Activated T-cell treated with anti-CD3 and anti-CD28 coated beads, Interleukin-2, amount 50 U/mL, for 72 hours (primary cell): ENCODE measurements at regions not wholly inside any gene's neighbourhood (a gene's known extent, or its start where the extent isn't known, plus 50 kb on each side); places are given as distances from the start of the nearest gene placed in this dataset.

Source experiments
- ATAC-seq, 2 donors: fragments of 150-1000 bp; cut with Tn5 transposase; replicated peaks in 1 of 2; 2 replicates each; pipeline ENCODE4 v1.10.0; 2021; ENCODE audit warnings: moderate library complexity in 2 of 2, mild to moderate bottlenecking in 1 of 2
- DNase-seq, 2 donors: peaks; one replicate each; pipeline ENCODE4 v3.0.0; 2021 to 2022; ENCODE audit warnings: mixed read lengths in 1 of 2
- H3K27ac Mint-ChIP-seq: one replicate; pipeline ENCODE4 v1.8.0; 2022; ENCODE audit warnings: mild to moderate bottlenecking, moderate library complexity, mixed read lengths
- H3K27me3 Mint-ChIP-seq: one replicate; pipeline ENCODE4 v1.8.0; 2022; ENCODE audit warnings: low read depth, mixed read lengths
- H3K36me3 Mint-ChIP-seq, 2 donors: one replicate each; pipeline ENCODE4 v1.8.0; 2022; ENCODE audit warnings: mixed read lengths in 2 of 2, mild to moderate bottlenecking in 1 of 2; ENCODE audit not compliant: insufficient read depth in 2 of 2
- H3K4me1 Mint-ChIP-seq: one replicate; pipeline ENCODE4 v1.8.0; 2022; ENCODE audit warnings: low read depth, mixed read lengths
- H3K4me3 Mint-ChIP-seq, 2 donors: one replicate each; pipeline ENCODE4 v1.8.0; 2022; ENCODE audit warnings: mild to moderate bottlenecking in 2 of 2, mixed read lengths in 2 of 2, moderate library complexity in 2 of 2
- H3K9me3 Mint-ChIP-seq, 2 donors: one replicate each; pipeline ENCODE4 v1.8.0; 2022; ENCODE audit warnings: mixed read lengths in 2 of 2

DNA sequence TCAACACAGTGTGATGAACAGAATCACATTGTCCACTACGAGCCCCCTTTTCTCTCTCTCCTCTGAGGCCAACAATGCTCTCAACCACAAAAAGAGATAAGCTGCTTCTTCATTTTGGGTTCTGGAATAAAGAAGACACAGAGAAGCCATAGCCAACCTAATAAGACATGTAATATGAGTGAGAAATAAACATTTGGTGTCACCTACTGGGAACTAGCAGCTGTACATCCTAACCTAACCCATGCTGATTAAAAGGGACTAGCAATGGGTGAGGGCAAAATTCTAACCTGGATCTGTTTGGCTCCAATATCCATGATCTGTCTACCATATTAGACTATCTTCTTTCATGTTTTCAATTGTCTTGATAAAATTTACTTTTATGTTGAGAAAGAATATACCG is 369.1 kb upstream of the MARCKS start:
- ATAC-seq (no peak), DNase-seq (no peak)
- Mint-ChIP-seq H3K27me3 (no peaks in the 10 kb centered on the region), H3K4me3 (no peak overlapping the region), H3K9me3 (no peaks in the 10 kb centered on the region), H3K27ac (no peak overlapping the region), H3K4me1 (no peaks in the 10 kb centered on the region), H3K36me3 (no peaks in the 10 kb centered on the region)

DNA sequence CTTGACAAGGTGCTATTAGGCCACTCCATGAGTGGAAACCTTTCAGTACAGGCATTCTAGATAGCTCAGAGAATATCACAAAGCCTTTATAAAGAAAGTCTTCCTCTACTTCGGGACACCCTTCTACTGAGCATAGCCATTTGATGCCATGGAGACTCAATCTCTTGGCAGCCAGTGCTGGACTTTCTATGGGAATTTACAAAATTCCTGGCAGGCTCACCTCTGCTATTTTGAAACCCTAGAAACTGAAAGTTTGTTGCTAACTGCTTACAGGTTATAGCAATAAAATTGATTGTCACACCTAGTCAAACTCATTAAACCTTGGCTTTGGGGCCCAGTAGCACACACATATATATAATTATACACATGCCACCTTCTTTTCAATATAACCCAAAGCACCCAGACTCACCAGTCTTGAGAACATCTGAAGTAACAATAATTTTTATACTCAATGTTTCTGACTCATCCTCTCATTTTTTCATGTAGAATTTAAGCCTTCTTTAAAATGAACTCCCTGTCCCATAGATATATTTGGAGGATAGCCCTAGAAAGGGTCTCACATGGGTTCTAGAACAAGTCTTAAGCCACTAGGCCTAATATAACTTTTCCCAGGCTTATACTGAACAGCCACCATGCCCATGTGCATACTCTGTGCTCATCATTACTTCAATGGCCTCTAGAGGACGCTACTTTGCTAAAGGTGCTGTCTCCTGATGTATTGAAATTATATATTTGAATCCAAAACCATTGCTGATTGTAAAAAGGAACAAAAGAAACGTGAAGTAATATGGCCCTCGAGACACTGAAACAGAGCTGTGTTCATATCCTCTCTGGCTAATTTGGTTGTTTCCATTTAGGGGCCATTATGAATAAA is 368.1 kb upstream of the MARCKS start:
- Mint-ChIP-seq H3K4me3 (no peak overlapping the region), H3K4me1 (no peaks in the 10 kb centered on the region), H3K36me3 (no peaks in the 10 kb centered on the region), H3K9me3 (no peaks in the 10 kb centered on the region), H3K27me3 (no peaks in the 10 kb centered on the region), H3K27ac (no peak overlapping the region)
- no peak for ATAC-seq
- DNase-seq: no peak

DNA sequence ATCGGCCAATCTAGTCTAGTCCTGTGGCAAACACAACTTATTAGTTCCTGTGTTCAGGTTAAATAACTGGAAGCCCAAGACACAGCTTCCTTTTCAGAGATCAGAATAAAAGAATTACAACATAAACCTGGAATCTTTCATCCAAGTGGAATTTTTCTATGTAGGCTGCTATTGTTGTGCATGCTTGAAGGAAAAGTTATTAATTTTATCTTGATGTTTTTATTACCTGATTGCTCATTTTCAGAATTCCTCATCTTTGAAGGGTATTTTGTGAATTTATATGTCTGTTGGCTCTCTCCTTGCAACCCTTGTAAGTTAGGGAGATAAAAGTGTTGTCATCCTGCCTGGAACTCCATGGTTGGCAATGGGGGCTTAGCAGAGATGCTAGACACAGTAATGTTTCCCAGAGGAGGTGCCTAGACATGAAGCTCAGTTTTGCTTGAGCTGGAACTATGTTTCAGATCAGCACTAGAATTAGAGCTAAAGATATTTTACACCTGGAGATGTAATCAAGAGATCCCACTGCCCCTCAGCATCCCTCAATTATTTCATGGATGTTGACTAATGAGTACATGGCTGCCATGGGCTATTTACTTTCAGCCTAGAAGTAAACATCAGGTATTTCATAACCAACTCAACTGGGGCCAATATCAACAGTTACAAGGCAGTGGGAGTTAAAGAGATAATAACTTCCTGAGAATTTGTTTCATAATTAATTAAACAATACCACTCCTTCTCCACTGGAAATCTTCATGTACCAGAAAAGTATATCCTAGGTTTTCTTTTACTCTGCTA is 367.0 kb upstream of the MARCKS start:
- no peak for ATAC-seq
- Mint-ChIP-seq H3K4me3 (no peak overlapping the region), H3K36me3 (no peaks in the 10 kb centered on the region), H3K4me1 (no peaks in the 10 kb centered on the region), H3K27ac (no peak overlapping the region), H3K9me3 (no peaks in the 10 kb centered on the region), H3K27me3 (no peaks in the 10 kb centered on the region)
- no peak for DNase-seq

DNA sequence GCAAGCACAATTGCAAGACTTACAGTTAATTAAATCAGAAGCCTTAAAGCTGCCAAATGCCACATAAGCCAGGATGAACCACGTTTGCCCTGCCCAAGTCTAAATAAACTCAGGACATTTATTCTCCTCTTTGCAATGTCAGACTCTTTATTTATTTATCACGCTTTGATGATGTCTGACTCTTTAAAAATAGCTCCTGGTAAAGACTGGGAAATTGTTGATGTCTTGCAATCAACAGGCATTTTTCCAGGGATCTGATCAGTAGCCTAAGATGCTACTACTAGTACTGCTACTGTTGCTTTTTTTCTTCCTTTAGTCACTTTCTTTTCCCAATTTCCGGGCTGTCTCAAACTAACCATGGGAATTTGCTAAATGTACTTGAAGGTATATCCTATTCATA is 365.8 kb upstream of the MARCKS start:
- no peaks in the 10 kb centered on the region for H3K9me3 Mint-ChIP-seq
- H3K4me3 Mint-ChIP-seq: no peak overlapping the region
- no peaks in the 10 kb centered on the region for H3K36me3 Mint-ChIP-seq
- no peak for DNase-seq
- H3K27ac Mint-ChIP-seq: no peak overlapping the region
- no peak for ATAC-seq
- no peaks in the 10 kb centered on the region for H3K27me3 Mint-ChIP-seq
- H3K4me1 Mint-ChIP-seq: no peaks in the 10 kb centered on the region

DNA sequence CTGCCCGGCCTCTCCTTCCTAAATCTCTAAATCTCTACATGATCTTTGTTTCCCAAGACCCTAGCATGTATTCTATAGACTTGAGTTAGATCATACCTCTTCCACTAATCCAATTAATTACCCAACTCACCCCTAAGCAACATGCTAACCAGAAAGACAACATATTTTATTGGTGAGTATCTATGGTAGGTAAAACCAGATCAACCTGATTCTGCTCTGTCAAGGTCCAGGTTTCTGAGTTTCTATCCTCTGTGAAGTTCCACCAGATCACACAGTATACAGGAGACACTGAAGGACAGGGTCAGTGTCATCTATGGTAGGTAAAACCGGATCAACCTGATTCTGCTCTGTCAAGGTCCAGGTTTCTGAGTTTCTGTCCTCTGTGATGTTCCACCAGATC is 363.2 kb upstream of the MARCKS start:
- no peaks in the 10 kb centered on the region for H3K4me1 Mint-ChIP-seq
- no peaks in the 10 kb centered on the region for H3K9me3 Mint-ChIP-seq
- no peak for ATAC-seq
- H3K4me3 Mint-ChIP-seq: no peak overlapping the region
- no peak for DNase-seq
- H3K36me3 Mint-ChIP-seq: no peaks in the 10 kb centered on the region
- no peak overlapping the region for H3K27ac Mint-ChIP-seq
- no peaks in the 10 kb centered on the region for H3K27me3 Mint-ChIP-seq

DNA sequence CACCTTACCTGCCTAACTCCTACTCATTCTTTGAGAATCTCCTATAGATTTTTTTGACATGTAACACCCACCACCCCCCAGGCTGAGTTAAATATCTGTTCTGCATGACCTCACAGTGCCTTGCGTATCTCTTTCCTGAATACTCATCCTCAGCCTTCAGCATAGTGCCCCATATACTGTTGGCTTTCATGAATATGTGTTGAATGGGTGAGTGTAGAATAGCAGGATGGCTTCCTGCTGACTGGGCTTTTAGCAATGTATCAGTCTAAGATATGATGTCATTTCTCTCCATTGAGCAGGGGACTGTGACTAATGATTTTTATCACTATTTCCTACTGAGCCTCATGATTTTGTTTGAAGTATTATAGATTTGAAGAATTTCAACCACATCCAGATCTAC is 361.6 kb upstream of the MARCKS start:
- Mint-ChIP-seq H3K4me1 (no peaks in the 10 kb centered on the region), H3K9me3 (no peaks in the 10 kb centered on the region), H3K27ac (no peak overlapping the region), H3K4me3 (no peak overlapping the region), H3K36me3 (no peaks in the 10 kb centered on the region), H3K27me3 (no peaks in the 10 kb centered on the region)
- ATAC-seq: no peak
- no peak for DNase-seq

DNA sequence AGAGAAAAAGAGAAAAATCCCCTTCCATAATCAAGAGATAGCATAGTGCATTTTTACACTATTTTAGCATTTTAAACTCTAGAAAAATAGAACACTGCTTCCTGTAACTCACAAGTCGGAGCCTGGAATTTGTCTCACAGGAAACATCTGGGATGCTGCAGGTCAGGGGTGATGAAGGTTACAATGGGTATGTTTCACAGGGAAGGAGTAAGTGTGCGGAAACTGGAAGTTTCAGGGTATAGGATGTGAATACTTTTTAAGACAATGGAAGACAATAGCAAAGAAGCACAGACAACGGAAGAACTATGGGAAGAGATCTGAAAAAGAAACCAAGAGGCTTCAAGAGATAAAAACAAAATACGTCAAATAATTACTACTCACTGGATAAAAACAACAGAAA is 361.0 kb upstream of the MARCKS start:
- no peaks in the 10 kb centered on the region for H3K36me3 Mint-ChIP-seq
- H3K4me3 Mint-ChIP-seq: no peak overlapping the region
- H3K4me1 Mint-ChIP-seq: no peaks in the 10 kb centered on the region
- no peaks in the 10 kb centered on the region for H3K27me3 Mint-ChIP-seq
- ATAC-seq: no peak
- H3K9me3 Mint-ChIP-seq: no peaks in the 10 kb centered on the region
- no peak overlapping the region for H3K27ac Mint-ChIP-seq
- no peak for DNase-seq

DNA sequence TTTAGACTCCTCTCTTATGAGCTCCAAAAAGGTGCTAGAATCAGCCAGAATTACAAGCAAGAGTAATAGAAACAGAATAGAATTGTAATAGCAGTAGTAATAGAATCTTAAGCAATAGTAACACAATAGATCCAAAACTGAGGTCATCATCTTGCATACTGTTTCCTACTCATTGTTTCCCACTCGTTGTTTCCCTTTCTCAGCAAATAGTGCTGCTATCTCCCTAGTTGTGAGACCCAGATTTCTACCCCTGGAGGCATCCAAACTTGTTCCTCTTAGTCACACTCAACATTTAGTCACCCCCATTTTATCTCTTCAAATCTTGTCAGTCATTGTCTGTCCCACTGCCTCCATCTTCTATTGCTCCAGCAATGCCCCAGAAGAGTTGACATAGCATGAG is 356.9 kb upstream of the MARCKS start:
- Mint-ChIP-seq H3K27ac (no peak overlapping the region), H3K36me3 (no peaks in the 10 kb centered on the region), H3K27me3 (no peaks in the 10 kb centered on the region), H3K9me3 (no peaks in the 10 kb centered on the region), H3K4me1 (no peaks in the 10 kb centered on the region), H3K4me3 (no peak overlapping the region)
- ATAC-seq (no peak), DNase-seq (no peak)

DNA sequence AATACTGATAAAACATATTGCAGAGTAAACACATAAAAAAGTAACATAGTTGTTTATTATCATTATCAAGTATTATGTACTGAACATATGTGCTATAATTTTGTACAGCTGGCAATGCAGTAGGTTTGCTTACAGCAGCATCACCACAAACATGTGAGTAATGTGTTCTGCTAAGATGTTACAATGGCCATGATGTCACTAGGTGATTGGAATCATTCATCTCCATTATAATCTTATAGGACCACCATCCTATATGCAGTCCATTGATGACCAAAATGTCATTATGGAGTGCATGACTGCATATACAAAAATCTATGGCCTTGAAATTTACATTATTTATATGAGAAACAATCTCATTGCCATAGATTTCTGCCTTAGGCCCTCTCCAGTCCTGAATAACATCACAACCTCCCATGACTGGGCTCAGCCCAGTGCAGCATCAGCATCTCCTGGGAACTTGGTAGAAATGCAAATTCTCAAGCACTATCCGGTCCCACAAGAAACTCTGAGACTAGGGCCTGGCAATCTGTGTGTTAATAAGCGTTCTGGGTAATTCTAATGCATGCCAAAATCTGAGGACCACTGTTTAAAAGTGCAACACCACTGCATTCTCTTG is 352.0 kb upstream of the MARCKS start:
- Mint-ChIP-seq H3K9me3 (peaks cover 0 to 3% of the 10 kb centered on the region in 2 donors), H3K27me3 (no peaks in the 10 kb centered on the region), H3K36me3 (no peaks in the 10 kb centered on the region), H3K4me1 (no peaks in the 10 kb centered on the region), H3K4me3 (no peak overlapping the region), H3K27ac (no peak overlapping the region)
- DNase-seq (no peak), ATAC-seq (no peak)

DNA sequence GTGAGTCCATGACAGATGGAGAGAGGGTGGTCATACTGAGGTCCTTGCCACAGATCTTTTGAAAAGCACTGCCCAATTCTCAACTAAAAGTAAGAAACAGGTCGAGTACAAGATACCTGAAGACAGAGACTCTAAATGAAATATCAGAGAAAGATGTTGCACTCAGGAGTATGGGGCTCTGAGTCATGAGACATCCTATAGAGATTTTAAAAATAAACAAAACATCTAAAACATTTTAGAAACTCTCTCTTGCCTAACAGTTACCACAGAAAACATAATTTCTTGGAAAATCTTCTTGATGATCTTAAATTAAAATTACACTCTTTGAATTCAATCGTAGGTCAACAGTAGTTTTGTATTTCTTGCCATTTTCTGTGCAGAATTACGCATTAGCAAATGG is 348.9 kb upstream of the MARCKS start:
- DNase-seq (no peak), ATAC-seq (no peak)
- Mint-ChIP-seq H3K4me1 (no peaks in the 10 kb centered on the region), H3K36me3 (peaks cover 0 to 1% of the 10 kb centered on the region in 2 donors), H3K4me3 (no peak overlapping the region), H3K27ac (no peak overlapping the region), H3K9me3 (peaks cover 0 to 3% of the 10 kb centered on the region in 2 donors), H3K27me3 (no peaks in the 10 kb centered on the region)

DNA sequence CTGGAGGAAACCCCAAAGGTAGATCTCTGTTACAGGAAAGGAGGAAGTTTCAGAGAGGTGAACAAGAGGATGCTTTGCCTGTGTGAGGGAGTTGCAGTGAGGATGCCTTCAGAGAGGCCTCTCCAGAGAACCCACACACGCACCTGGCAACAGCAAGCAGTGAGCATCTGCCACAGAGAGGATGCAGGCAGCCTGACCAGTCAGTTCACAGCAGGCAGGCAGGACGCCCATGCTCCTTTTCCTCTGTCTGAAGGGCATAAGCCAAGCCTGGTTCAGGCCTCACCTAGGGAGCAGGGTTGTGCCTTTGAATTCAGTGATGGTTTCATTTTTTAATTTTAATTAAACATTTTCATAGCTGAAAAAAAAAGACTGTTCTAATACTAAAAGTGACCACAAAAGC is 346.0 kb upstream of the MARCKS start:
- DNase-seq (no peak), ATAC-seq (no peak)
- H3K27ac Mint-ChIP-seq: no peak overlapping the region
- H3K4me1 Mint-ChIP-seq: no peaks in the 10 kb centered on the region
- H3K36me3 Mint-ChIP-seq: peaks cover 0 to 1% of the 10 kb centered on the region in 2 donors
- no peak overlapping the region for H3K4me3 Mint-ChIP-seq
- H3K9me3 Mint-ChIP-seq: peaks cover 0 to 3% of the 10 kb centered on the region in 2 donors
- no peaks in the 10 kb centered on the region for H3K27me3 Mint-ChIP-seq

DNA sequence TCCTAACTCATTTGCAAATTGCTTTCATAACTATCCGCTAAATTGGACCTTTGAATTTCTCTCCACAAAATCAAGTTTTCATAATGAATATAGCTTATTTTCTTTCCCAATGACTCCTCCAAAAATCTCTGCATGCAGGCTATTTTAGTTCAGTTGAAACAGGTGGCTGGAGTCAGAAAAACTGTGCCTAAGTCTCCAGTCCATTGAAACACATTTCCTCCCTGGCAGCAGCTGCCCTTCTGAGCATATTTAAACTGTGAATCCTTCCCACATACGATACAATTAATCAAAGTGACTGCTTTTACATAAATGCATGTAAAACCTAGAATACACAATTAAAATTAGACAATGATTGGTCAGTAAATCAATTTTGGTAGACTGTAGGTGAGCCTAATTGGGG is 344.6 kb upstream of the MARCKS start:
- Mint-ChIP-seq H3K36me3 (peaks cover 0 to 1% of the 10 kb centered on the region in 2 donors), H3K4me1 (no peaks in the 10 kb centered on the region), H3K4me3 (no peak overlapping the region), H3K27me3 (no peaks in the 10 kb centered on the region), H3K27ac (no peak overlapping the region), H3K9me3 (peaks cover 0 to 3% of the 10 kb centered on the region in 2 donors)
- no peak for DNase-seq
- no peak for ATAC-seq

DNA sequence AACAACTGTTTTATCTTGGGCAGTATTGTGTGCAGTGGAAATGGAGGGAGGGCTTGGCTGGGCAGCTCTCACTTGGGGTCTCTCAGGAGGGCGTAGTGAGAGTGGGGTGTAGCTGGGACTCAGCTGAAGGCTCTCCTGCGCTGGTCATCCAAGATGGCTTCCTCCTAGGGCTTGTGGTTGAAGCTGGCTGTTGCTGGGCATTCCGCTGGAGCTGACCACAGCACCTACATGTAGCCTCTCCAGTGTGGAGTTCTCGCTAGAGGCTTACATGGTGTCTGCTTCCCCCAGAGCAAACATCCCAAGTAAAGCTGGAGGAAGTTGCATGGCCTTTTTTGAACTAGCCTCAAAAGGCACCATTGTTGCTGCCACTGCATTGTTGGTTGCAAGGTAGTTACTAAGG is 344.1 kb upstream of the MARCKS start:
- H3K9me3 Mint-ChIP-seq: peaks cover 0 to 3% of the 10 kb centered on the region in 2 donors
- H3K4me3 Mint-ChIP-seq: no peak overlapping the region
- H3K27me3 Mint-ChIP-seq: no peaks in the 10 kb centered on the region
- ATAC-seq: no peak
- H3K4me1 Mint-ChIP-seq: no peaks in the 10 kb centered on the region
- no peak overlapping the region for H3K27ac Mint-ChIP-seq
- peaks cover 0 to 1% of the 10 kb centered on the region in 2 donors for H3K36me3 Mint-ChIP-seq
- no peak for DNase-seq
